Dermis blood vessel endothelial cell (primary cell): ENCODE measurements at regions not wholly inside any gene's neighbourhood (a gene's known extent, or its start where the extent isn't known, plus 50 kb on each side); places are given as distances from the start of the nearest gene placed in this dataset.

Experiments used
- DNase-seq: peaks from one replicate; pipeline ENCODE4 v3.0.0; 2010

DNA sequence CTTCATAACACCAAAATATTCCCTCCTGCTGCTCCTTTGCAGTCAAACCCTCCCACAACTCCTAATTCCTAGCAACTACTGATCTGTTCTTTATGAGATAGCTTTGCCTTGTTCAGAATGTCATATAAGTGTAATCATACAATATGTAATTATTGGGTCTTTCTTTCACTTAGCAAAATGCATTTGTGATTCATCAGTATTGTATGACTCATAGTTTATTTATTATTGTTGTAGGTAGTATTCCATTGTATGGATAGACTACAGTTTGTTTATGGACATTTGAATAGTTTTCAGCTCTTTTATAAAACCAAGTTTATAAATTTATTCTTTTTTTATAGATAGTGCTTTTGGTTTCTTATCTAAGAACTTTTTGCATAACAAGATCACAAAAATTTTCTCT is 468.2 kb upstream of the KIF2A start:
- DNase-seq: no peak

GRCh38 chr5:61840361-61840760 is 465.6 kb upstream of the KIF2A start:
- DNase-seq: no peak

- no peak for DNase-seq
Observed at GRCh38 chr5:61842840-61843239, 463.2 kb upstream of the KIF2A start.

DNA sequence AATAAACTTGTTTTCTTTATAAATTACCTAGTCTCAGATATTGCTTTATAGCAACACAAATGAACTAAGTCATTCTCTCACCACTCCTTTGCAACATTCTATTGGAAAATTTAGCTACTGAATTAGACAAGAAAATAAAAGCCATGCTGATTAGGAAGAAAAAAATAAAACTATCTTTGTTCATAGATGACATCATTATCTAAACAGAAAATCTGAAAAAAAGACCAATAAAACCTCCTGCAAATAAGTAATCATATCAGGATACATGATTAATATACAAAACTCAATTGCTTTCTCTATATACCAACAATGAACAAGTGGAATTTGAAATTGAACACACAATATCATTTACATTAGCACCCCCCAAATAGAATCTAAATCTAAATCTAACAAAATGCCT is 455.3 kb upstream of the KIF2A start:
- no peak for DNase-seq

DNA sequence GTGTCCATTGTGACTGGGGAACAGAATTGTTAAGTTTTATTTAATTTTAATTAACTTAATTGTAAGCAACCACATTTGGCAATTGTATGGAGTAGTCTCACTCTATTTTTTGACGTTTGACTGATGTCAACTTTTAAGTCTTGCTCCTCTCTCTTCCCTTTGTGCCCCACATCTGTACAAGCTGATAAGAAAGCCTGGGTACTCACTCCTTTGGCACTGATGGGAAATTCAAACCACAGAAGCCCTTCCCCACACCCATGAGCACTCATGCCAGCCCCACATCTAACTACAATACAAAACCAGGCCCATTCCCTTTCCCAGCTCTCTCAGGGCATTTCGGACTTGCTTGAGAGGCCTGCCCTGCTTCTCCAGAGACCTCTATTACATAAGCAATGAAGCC is 451.5 kb upstream of the KIF2A start:
- no peak for DNase-seq

DNA sequence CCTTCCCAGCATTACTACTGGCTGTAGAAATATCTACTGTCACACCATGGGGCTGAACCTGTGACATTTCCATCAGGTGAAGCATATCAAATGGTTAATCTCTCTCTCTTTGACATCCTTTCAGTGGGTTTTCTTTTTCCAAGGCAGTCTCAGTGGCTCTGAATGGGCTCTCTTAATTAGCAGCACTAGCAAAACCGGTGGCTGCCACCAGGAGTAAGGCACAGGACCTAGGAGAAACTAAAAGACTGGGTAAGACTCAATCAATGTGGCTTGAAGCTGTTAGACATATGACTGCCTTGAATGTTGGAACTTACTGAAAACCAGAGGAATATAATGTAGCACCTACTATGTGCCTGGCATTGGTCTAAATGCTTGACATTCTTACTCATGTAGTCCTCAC is 445.0 kb upstream of the KIF2A start:
- DNase-seq: no peak

DNA sequence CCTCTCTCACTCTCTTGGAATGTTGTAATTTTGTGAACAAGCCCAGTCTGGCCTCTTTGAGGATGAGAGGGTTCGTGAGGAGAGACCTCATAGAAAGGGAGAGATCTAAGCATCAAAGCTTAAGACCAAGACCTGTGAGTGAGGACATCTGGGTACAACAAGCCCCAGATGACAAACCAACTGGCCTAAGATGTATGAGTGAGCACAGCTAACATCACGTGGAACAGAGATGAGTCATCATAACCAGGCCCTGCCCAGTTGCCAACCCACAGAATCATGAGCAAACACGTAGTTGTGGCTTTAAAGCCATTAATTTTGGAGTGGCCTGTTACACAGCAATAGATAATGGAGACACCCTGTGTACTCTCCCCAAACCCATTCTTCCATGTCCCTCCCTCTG is 439.1 kb upstream of the KIF2A start:
- DNase-seq: no peak

DNA sequence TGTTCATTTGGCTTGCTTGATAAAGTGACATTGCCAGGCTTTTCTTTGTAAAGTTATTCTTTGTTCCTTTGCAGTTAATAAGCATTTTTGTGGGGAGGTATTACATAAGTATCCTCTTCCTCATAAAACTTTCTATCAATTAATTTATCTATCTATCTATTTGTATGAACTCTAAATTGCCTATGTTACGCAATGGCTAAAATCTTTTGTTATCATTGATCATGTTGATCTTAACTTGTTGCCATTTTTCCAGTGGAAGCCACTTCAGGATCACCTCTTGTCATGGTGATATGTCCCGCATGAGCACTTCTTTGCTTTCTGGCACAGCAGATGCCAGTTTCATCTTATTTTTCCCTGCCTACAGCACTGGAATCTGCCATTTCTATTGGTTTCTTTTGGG is 436.7 kb upstream of the KIF2A start:
- no peak for DNase-seq

- DNase-seq: no peak
Observed at GRCh38 chr5:61878471-61878870, 427.5 kb upstream of the KIF2A start.

GRCh38 chr5:61881821-61882487 is 424.1 kb upstream of the KIF2A start:
- peak; percentile 4 for DNase-seq

- DNase-seq: no peak
Observed at GRCh38 chr5:61882901-61883500, 423.0 kb upstream of the KIF2A start.

- DNase-seq: no peak
Observed at GRCh38 chr5:61884252-61884855, 421.7 kb upstream of the KIF2A start.

GRCh38 chr5:61886214-61886613 is 419.8 kb upstream of the KIF2A start:
- DNase-seq: no peak

GRCh38 chr5:61887271-61887670 is 418.7 kb upstream of the KIF2A start:
- no peak for DNase-seq

DNA sequence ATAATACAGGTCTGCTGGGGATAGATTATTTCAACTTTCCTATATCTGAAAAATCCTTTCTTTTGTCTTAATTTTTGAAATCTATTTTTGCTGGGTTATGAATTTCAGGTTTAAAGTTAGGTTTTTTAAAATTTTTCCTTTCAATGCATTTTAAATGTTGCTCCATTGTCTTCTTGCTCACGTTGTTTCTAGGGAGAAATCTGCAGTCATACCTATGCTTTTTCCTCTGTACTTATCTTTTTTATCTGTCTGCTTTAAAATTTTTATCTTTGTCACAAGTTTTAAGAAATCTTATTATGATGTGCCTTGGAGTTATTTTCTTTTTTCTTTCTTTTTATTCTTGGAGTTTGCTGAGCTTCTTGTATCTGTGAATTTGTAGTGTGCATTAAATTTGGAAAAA is 412.0 kb upstream of the KIF2A start:
- DNase-seq: no peak

- DNase-seq: no peak
Observed at GRCh38 chr5:61896811-61897210, 409.2 kb upstream of the KIF2A start.

DNA sequence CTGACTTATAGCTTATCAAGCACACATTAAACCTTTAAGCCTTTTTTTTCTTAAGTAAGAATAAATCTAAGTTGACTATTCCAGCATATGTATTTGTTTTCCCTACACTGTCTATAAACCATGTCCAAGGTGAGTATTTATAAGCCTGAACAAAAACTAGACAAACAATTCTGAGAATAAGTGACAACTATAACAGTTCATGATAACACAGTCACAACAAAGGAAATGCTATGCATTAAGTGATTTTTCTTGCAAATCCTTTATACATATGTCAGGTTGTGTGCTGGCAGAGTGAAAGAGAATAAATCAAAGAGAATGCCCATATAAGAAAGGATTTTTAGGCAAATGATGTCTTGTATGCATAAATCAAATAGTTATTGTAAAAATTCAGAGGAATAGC is 408.8 kb upstream of the KIF2A start:
- no peak for DNase-seq

DNA sequence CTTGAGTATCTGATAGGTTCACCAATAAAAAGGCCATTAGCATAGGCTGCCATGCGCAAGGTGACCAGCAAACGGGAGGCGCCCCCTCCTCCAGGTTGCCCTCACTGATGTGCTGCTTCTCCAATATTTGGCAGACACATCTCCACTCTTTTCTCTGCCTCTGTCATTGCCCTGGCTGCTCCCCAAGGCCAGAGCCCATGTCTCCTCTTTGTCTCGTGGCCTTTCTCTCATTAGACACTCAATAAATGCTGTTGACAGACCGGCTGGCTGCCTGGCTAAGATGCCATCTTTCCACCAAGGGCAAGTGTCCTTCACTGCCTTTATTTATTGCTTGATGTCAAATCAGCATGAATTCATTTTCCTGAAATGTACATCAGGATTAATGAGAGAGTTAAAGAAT is 404.0 kb upstream of the KIF2A start:
- DNase-seq: no peak

GRCh38 chr5:61904730-61905129 is 401.3 kb upstream of the KIF2A start:
- DNase-seq: no peak

GRCh38 chr5:61905613-61906012 is 400.4 kb upstream of the KIF2A start:
- no peak for DNase-seq

- no peak for DNase-seq
Observed at GRCh38 chr5:61906820-61907219, 399.2 kb upstream of the KIF2A start.

DNA sequence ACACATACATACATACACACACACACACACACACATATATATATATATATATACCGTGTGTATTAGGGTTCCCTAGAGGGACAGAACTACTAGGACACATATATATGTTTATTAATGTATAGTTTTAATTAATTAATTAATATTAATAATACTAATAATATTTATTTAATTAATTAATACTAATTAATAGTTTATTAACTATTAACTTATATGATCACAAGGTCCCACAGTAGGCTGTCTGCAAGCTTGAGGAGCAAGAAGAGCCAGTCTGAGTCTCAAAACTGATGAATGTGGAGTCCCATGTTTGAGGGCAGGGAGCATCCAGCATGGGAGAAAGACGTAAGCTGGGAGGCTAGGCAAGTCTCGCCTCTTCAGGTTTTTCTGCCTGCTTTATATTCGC is 398.0 kb upstream of the KIF2A start:
- DNase-seq: no peak

- DNase-seq: no peak
Observed at GRCh38 chr5:61910771-61911170, 395.2 kb upstream of the KIF2A start.

DNA sequence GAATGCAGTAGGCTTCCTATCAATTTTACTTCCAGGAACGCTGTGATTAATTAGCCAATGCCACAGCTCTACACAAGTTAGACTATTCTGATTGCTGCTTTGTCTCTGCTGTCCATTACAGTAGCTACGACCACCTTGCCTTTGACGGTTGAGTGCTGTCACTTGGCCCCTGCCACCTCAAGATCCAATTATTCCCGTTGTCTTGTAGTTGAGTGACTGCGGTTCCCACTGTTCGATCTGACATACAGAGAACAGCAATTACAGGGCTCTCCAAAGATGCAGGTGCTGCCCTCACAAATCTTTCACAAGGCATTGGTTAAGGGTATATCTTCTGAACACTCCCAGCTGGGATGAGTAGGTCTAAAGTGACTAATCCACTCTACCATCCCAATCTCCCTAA is 393.4 kb upstream of the KIF2A start:
- no peak for DNase-seq

DNA sequence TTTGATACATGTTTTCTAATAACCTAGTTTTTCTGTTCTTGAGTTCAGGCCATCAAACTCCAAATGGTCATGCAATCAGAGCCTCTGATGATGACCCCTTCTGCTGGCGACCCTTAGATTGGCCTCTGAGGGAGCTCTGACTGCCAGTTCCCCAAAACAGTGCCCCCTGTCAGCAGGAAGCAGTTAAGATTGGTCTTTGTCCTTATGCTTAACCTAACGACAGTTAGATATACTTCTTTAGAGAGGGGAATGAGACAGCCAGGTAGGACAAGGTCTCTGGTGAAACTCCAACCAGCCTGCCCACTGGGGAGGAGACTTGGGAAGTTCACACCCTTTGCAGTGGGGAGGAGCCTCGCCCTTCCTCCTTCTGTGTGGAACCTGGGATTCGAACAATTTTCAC is 390.4 kb upstream of the KIF2A start:
- DNase-seq: no peak
